ENCODE measurements at regions not wholly inside any gene's neighbourhood (a gene's known extent, or its start where the extent isn't known, plus 50 kb on each side); places are given as distances from the start of the nearest gene placed in this dataset.

- no peak for TF ChIP-seq CTCF (conservative IDR thresholded peaks at IDR 0.05; ENCODE audit: low read length)
- no peak for TF ChIP-seq EZH2phosphoT487 (IDR thresholded peaks at IDR 0.05; ENCODE audit: borderline replicate concordance)
These were observed 51.8 kb upstream of the JADE1 start for GRCh38 chr4:128757712-128758111.
